Dermis blood vessel endothelial cell (primary cell): ENCODE measurements at regions not wholly inside any gene's neighbourhood (a gene's known extent, or its start where the extent isn't known, plus 50 kb on each side); places are given as distances from the start of the nearest gene placed in this dataset.

Experiments
- DNase-seq: peaks from one replicate; pipeline ENCODE4 v3.0.0; 2010

GRCh38 chr2:217399291-217399690 is 539.4 kb upstream of the TNP1 start:
- DNase-seq, result no peak

GRCh38 chr2:217398860-217399259 is 539.0 kb upstream of the TNP1 start:
- no peak for DNase-seq

- DNase-seq, result no peak
These were observed 538.2 kb upstream of the TNP1 start for GRCh38 chr2:217398101-217398500.

GRCh38 chr2:217396586-217396985 is 536.7 kb upstream of the TNP1 start:
- DNase-seq, result no peak

- DNase-seq, result no peak
These were observed 536.3 kb upstream of the TNP1 start for GRCh38 chr2:217396165-217396564.

- no peak for DNase-seq
These were observed 534.9 kb upstream of the TNP1 start for GRCh38 chr2:217394510-217395351.

- DNase-seq, result no peak
These were observed 533.7 kb upstream of the TNP1 start for GRCh38 chr2:217393585-217394032.

GRCh38 chr2:217392930-217393584 is 533.2 kb upstream of the TNP1 start:
- DNase-seq, result no peak

GRCh38 chr2:217387776-217388387 is 528.0 kb upstream of the TNP1 start:
- DNase-seq, result no peak

GRCh38 chr2:217386041-217386440 is 526.2 kb upstream of the TNP1 start:
- no peak for DNase-seq

- DNase-seq, result no peak
These were observed 523.8 kb upstream of the TNP1 start for GRCh38 chr2:217383620-217384019.

- no peak for DNase-seq
These were observed 522.9 kb upstream of the TNP1 start for GRCh38 chr2:217382794-217383193.

GRCh38 chr2:217379807-217380206 is 519.9 kb upstream of the TNP1 start:
- DNase-seq, result no peak

GRCh38 chr2:217372794-217373193 is 512.9 kb upstream of the TNP1 start:
- no peak for DNase-seq

- DNase-seq, result no peak
These were observed 511.9 kb upstream of the TNP1 start for GRCh38 chr2:217371781-217372213.

- DNase-seq, result no peak
These were observed 510.5 kb upstream of the TNP1 start for GRCh38 chr2:217370391-217370790.

- no peak for DNase-seq
These were observed 507.6 kb upstream of the TNP1 start for GRCh38 chr2:217367464-217367863.

- no peak for DNase-seq
These were observed 507.1 kb upstream of the TNP1 start for GRCh38 chr2:217366966-217367365.

GRCh38 chr2:217366266-217366895 is 506.5 kb upstream of the TNP1 start:
- DNase-seq, result no peak

- DNase-seq, result no peak
These were observed 505.8 kb upstream of the TNP1 start for GRCh38 chr2:217365656-217366055.

GRCh38 chr2:217364224-217364623 is 504.4 kb upstream of the TNP1 start:
- no peak for DNase-seq

GRCh38 chr2:217363470-217363869 is 503.6 kb upstream of the TNP1 start:
- DNase-seq, result no peak

- DNase-seq, result no peak
These were observed 502.8 kb upstream of the TNP1 start for GRCh38 chr2:217362710-217363109.
